Neutrophil (primary cell): ENCODE measurements at regions not wholly inside any gene's neighbourhood (a gene's known extent, or its start where the extent isn't known, plus 50 kb on each side); places are given as distances from the start of the nearest gene placed in this dataset.

Experiments used
- H3K27ac ChIP-seq: fragments of 200-600 bp; sonication (generic); 2 replicates; pipeline ENCODE4 v1.5.1; 2016; ENCODE audit warnings: mild to moderate bottlenecking, moderate library complexity
- H3K27me3 ChIP-seq: fragments of 200-600 bp; sonication (generic); 2 replicates; pipeline ENCODE4 v1.6.0; 2016; ENCODE audit warnings: mild to moderate bottlenecking
- H3K36me3 ChIP-seq: fragments of 200-600 bp; sonication (generic); 2 replicates; pipeline ENCODE4 v1.5.1; 2017
- H3K4me1 ChIP-seq, 2 experiments: fragments of 200-600 bp in 1 of 2; sonication (generic) in 1 of 2; 1 replicate in 1 of 2; 2 replicates in 1 of 2; pipeline versions ENCODE4 v1.5.1 to v1.6.1; 2013 to 2016; ENCODE audit warnings: low read depth in 1 of 2, low read length in 1 of 2, mild to moderate bottlenecking in 1 of 2, moderate library complexity in 1 of 2; ENCODE audit not compliant: control insufficient read depth in 1 of 2, insufficient read depth in 1 of 2
- H3K4me3 ChIP-seq, 2 experiments: fragments of 200-600 bp in 1 of 2; sonication (generic) in 1 of 2; 1 replicate in 1 of 2; 2 replicates in 1 of 2; pipeline ENCODE4 v1.5.1; 2013 to 2016; ENCODE audit warnings: low read depth in 1 of 2, low read length in 1 of 2, mild to moderate bottlenecking in 1 of 2, moderate library complexity in 1 of 2
- H3K9me3 ChIP-seq: fragments of 200-600 bp; sonication (generic); 2 replicates; pipeline ENCODE4 v1.5.1; 2016
- CTCF ChIP-seq: fragments of 200-600 bp; sonication (generic); IDR thresholded peaks from 2 replicates; pipeline ENCODE4 v1.5.1; 2016; ENCODE audit warnings: antibody characterized with exemption

- Histone ChIP-seq H3K27ac (no peak overlapping the region), H3K27me3 (peaks cover 79% of the 10 kb centered on the region), H3K9me3 (no peaks in the 10 kb centered on the region), H3K36me3 (no peaks in the 10 kb centered on the region), H3K4me3 (peak overlapping the region in 1 of 2 experiments; percentile 29), H3K4me1 (peaks cover 7 to 12% of the 10 kb centered on the region in 2 experiments)
- no peak for TF ChIP-seq CTCF
Observed at GRCh38 chr1:98054367-98054701, 133.5 kb upstream of the DPYD start.

- Histone ChIP-seq H3K4me1 (peaks cover 7 to 12% of the 10 kb centered on the region in 2 experiments), H3K27me3 (peaks cover 85% of the 10 kb centered on the region), H3K36me3 (no peaks in the 10 kb centered on the region), H3K9me3 (no peaks in the 10 kb centered on the region), H3K27ac (no peak overlapping the region), H3K4me3 (peak overlapping the region; percentile 29 to 40)
- peak; percentile 80 for TF ChIP-seq CTCF
Observed at GRCh38 chr1:98053471-98054366, 132.9 kb upstream of the DPYD start.

GRCh38 chr1:98051065-98051675 lies 130.3 kb upstream of the DPYD start:
- peaks cover 7 to 13% of the 10 kb centered on the region in 2 experiments for H3K4me1 ChIP-seq
- H3K27me3 ChIP-seq = peaks cover 100% of the 10 kb centered on the region

GRCh38 chr1:98049370-98050135 lies 128.7 kb upstream of the DPYD start:
- no peaks in the 10 kb centered on the region for H3K9me3 ChIP-seq
- no peak overlapping the region for H3K4me3 ChIP-seq
- no peaks in the 10 kb centered on the region for H3K36me3 ChIP-seq
- H3K27ac ChIP-seq = no peak overlapping the region
- peaks cover 100% of the 10 kb centered on the region for H3K27me3 ChIP-seq
- peaks cover 14 to 26% of the 10 kb centered on the region in 2 experiments for H3K4me1 ChIP-seq
- TF ChIP-seq CTCF = no peak

More at GRCh38 chr1:98051065-98051675, 130.3 kb upstream of the DPYD start:
- Histone ChIP-seq H3K27ac (no peak overlapping the region), H3K9me3 (no peaks in the 10 kb centered on the region), H3K36me3 (no peaks in the 10 kb centered on the region), H3K4me3 (no peak overlapping the region)
- peak; percentile 76 for TF ChIP-seq CTCF

- Histone ChIP-seq H3K4me3 (no peak overlapping the region), H3K9me3 (no peaks in the 10 kb centered on the region), H3K4me1 (peaks cover 12 to 20% of the 10 kb centered on the region in 2 experiments), H3K27ac (no peak overlapping the region), H3K27me3 (peaks cover 100% of the 10 kb centered on the region), H3K36me3 (no peaks in the 10 kb centered on the region)
- no peak for TF ChIP-seq CTCF
Observed at GRCh38 chr1:98048751-98049325, 128.0 kb upstream of the DPYD start.
